Erythroblast (primary cell): ENCODE measurements at regions not wholly inside any gene's neighbourhood (a gene's known extent, or its start where the extent isn't known, plus 50 kb on each side); places are given as distances from the start of the nearest gene placed in this dataset.

Experiments used
- DNase-seq, 2 experiments: peaks; one replicate each; lab custom pipeline; 2025; lab: John Stamatoyannopoulos, UW
- GATA1 ChIP-seq: IDR thresholded peaks from 2 replicates; pipeline ENCODE4 v1.6.1; 2011; ENCODE audit warnings: low read depth, mild to moderate bottlenecking, control low read depth, low read length, moderate library complexity
- POLR2A ChIP-seq: IDR thresholded peaks from 2 replicates; pipeline ENCODE4 v1.6.1; 2011; ENCODE audit warnings: mild to moderate bottlenecking, low read length

GRCh38 chr16:51931653-51932052, 615.3 kb downstream of the TOX3 start:
- TF ChIP-seq GATA1, result no peak
- TF ChIP-seq POLR2A, result no peak
- no peak for DNase-seq

- TF ChIP-seq GATA1 (no peak), POLR2A (no peak)
- DNase-seq, result no peak
Measured at GRCh38 chr16:51924744-51925143, 622.2 kb downstream of the TOX3 start.

GRCh38 chr16:51922476-51922875, 624.5 kb downstream of the TOX3 start:
- no peak for TF ChIP-seq POLR2A
- TF ChIP-seq GATA1, result no peak
- no peak for DNase-seq

GRCh38 chr16:51919736-51920135, 627.2 kb downstream of the TOX3 start:
- DNase-seq, result no peak
- TF ChIP-seq POLR2A (no peak), GATA1 (no peak)

- DNase-seq, result no peak
- TF ChIP-seq GATA1, result no peak
- TF ChIP-seq POLR2A, result no peak
Measured at GRCh38 chr16:51916814-51917213, 630.1 kb downstream of the TOX3 start.

- no peak for TF ChIP-seq POLR2A
- no peak for TF ChIP-seq GATA1
- DNase-seq, result no peak
Measured at GRCh38 chr16:51916231-51916630, 630.7 kb downstream of the TOX3 start.

- TF ChIP-seq POLR2A (no peak), GATA1 (no peak)
- DNase-seq, result no peak
Measured at GRCh38 chr16:51907680-51908079, 639.3 kb downstream of the TOX3 start.

GRCh38 chr16:51900221-51900780, 646.6 kb downstream of the TOX3 start:
- TF ChIP-seq GATA1 (no peak), POLR2A (no peak)
- no peak for DNase-seq

- TF ChIP-seq POLR2A (no peak), GATA1 (no peak)
- no peak for DNase-seq
Measured at GRCh38 chr16:51898872-51899271, 648.1 kb downstream of the TOX3 start.

GRCh38 chr16:51896013-51896412, 650.9 kb downstream of the TOX3 start:
- DNase-seq, result no peak
- TF ChIP-seq POLR2A (no peak), GATA1 (no peak)

GRCh38 chr16:51892293-51893007, 654.5 kb downstream of the TOX3 start:
- TF ChIP-seq GATA1, result no peak
- no peak for TF ChIP-seq POLR2A
- no peak for DNase-seq

- TF ChIP-seq POLR2A, result no peak
- no peak for TF ChIP-seq GATA1
- no peak for DNase-seq
Measured at GRCh38 chr16:51888534-51888933, 658.4 kb downstream of the TOX3 start.

- no peak for DNase-seq
- no peak for TF ChIP-seq GATA1
- no peak for TF ChIP-seq POLR2A
Measured at GRCh38 chr16:51888016-51888415, 658.9 kb downstream of the TOX3 start.

GRCh38 chr16:51886456-51886855, 660.5 kb downstream of the TOX3 start:
- no peak for DNase-seq
- TF ChIP-seq POLR2A (no peak), GATA1 (no peak)

GRCh38 chr16:51884773-51885172, 662.2 kb downstream of the TOX3 start:
- TF ChIP-seq GATA1, result no peak
- no peak for TF ChIP-seq POLR2A
- DNase-seq, result no peak

- no peak for DNase-seq
- TF ChIP-seq GATA1, result no peak
- no peak for TF ChIP-seq POLR2A
Measured at GRCh38 chr16:51881731-51882130, 665.2 kb downstream of the TOX3 start.
